ENCODE measurements at regions not wholly inside any gene's neighbourhood (a gene's known extent, or its start where the extent isn't known, plus 50 kb on each side); places are given as distances from the start of the nearest gene placed in this dataset.

GRCh38 chr16:66039793-66040192 lies 326.7 kb upstream of the CDH5 start:
- Histone ChIP-seq H3K36me3 (ENCODE audit: control insufficient read depth in 1 of 2, insufficient read depth in 2 of 2, low read length in 2 of 2) (no peaks in the 10 kb centered on the region), H3K4me1 (ENCODE audit: control insufficient read depth in 1 of 2, insufficient read depth in 2 of 2, low read length in 2 of 2) (no peaks in the 10 kb centered on the region), H3K27me3 (ENCODE audit: insufficient read depth, low read length) (peaks cover 19% of the 10 kb centered on the region; the same call in 1 of the 2 replicates), H3K9me2 (ENCODE audit: insufficient read depth) (no peaks in the 10 kb centered on the region), H4K20me1 (ENCODE audit: insufficient read depth) (no peaks in the 10 kb centered on the region), H3K4me3 (replicated peaks in 1 of 2; ENCODE audit: low read depth in 1 of 2, low read length in 2 of 2) (no peak overlapping the region), H3K9ac (ENCODE audit: low read length) (no peak overlapping the region), H2AFZ (ENCODE audit: low read depth, low read length, poor library complexity, severe bottlenecking) (no peak overlapping the region), H3K27ac (ENCODE audit: low read depth, low read length) (no peak overlapping the region), H3K9me3 (ENCODE audit: control insufficient read depth in 1 of 2, insufficient read depth in 1 of 2, low read depth in 1 of 2, low read length in 2 of 2) (no peaks in the 10 kb centered on the region), H3K4me2 (ENCODE audit: low read length) (no peak overlapping the region), H3K79me2 (ENCODE audit: insufficient read depth, low read length) (no peaks in the 10 kb centered on the region)
- CTCF ChIA-PET = no interaction called here
- RAD21 ChIA-PET (ENCODE audit: low non-redundant PET in 1 of 2, low total read pairs in 2 of 2, uncharacterized antibody in 2 of 2, unreplicated experiment in 2 of 2) = no interaction called here
- POLR2A ChIA-PET = no interaction called here
- BruUV-seq (replicated peaks) = no TSS peak
- ATAC-seq (no peak), DNase-seq (ENCODE audit: low read depth, low spot score) (no peak)
- intact Hi-C loops (cut with micrococcal nuclease) = no loop called here
- TF ChIP-seq ZBTB33 (IDR thresholded peaks at IDR 0.05; ENCODE audit: extremely low read depth, insufficient replicate concordance, low read length) (no peak), REST (IDR thresholded peaks at IDR 0.05; ENCODE audit: low read depth) (no peak), POLR2AphosphoS5 (IDR thresholded peaks at IDR 0.05; ENCODE audit: low read depth, low read length) (no peak), FOSL1 (IDR thresholded peaks at IDR 0.05; ENCODE audit: low read depth) (no peak), CBX3 (IDR thresholded peaks at IDR 0.05; ENCODE audit: low read depth) (no peak), JUND (IDR thresholded peaks at IDR 0.05) (no peak), POLR2A (IDR thresholded peaks at IDR 0.05; ENCODE audit: borderline replicate concordance, extremely low read depth, insufficient read depth, insufficient read length) (no peak), EZH2 (IDR thresholded peaks at IDR 0.05) (no peak), SP1 (IDR thresholded peaks at IDR 0.05; ENCODE audit: low read depth) (no peak), MAX (IDR thresholded peaks at IDR 0.05) (no peak)
